GM12878 (cell line): ENCODE measurements at regions not wholly inside any gene's neighbourhood (a gene's known extent, or its start where the extent isn't known, plus 50 kb on each side); places are given as distances from the start of the nearest gene placed in this dataset.

Experiments
- ATAC-seq: fragments of 200-7000 bp; cut with Tn5 transposase; 3 replicates; pipeline ENCODE4 v1.9.1; 2020; ENCODE audit warnings: mild to moderate bottlenecking, moderate library complexity
- BruUV-seq: library from RNA; stranded (reverse); fragments of 400-500 nt; replicated peaks from 2 replicates; lab custom pipeline; 2021; lab: Mats Ljungman, UMichigan
- CTCF ChIA-PET: fragments of 300-600 bp; sonication (Branson Sonifier 250); formaldehyde crosslinking; extraction: SDS; loops from one replicate; lab custom pipeline; 2021; ENCODE audit warnings: inconsistent platforms; lab: Yijun Ruan, JAX
- POLR2A ChIA-PET: fragments of 350-600 bp; formaldehyde crosslinking; extraction: SDS; loops from one replicate; lab custom pipeline; 2021; ENCODE audit warnings: inconsistent platforms; lab: Charles Lee
- RAD21 ChIA-PET: fragments of 300-600 bp; sonication (Branson Sonifier 250); formaldehyde crosslinking; loops from one replicate; lab custom pipeline; 2023; ENCODE audit warnings: antibody characterized with exemption; ENCODE audit not compliant: unreplicated experiment; lab: Charles Lee
- SMC1A ChIA-PET: fragments of 300-600 bp; sonication (Branson Sonifier 250); formaldehyde crosslinking; loops from one replicate; lab custom pipeline; 2023; ENCODE audit not compliant: unreplicated experiment, uncharacterized antibody; lab: Charles Lee
- DNase-seq: peaks from one replicate; pipeline ENCODE4 v3.0.0-alpha.2; 2011; ENCODE audit warnings: low read depth, low spot score
- FAIRE-seq: peaks from 3 replicates; lab custom pipeline; 2011; peaks lifted over from hg19 to GRCh38; lab: Jason Lieb, UNC
- H2AFZ ChIP-seq: 2 replicates; pipeline ENCODE4 v1.6.0; 2011; ENCODE audit warnings: low read depth, low read length, control low read depth; ENCODE audit not compliant: control insufficient read depth
- H3K27ac ChIP-seq: 2 replicates; pipeline ENCODE4 v1.5.1; 2011; ENCODE audit warnings: control low read depth; ENCODE audit not compliant: control insufficient read depth, insufficient read depth
- H3K27me3 ChIP-seq, 2 experiments: replicated peaks in 1 of 2; 2 replicates each; pipeline versions ENCODE4 v1.6.0 to v1.6.1; 2011; ENCODE audit warnings: low read length in 1 of 2; ENCODE audit not compliant: control insufficient read depth in 2 of 2, insufficient read depth in 2 of 2
- H3K36me3 ChIP-seq, 2 experiments: 2 replicates each; pipeline ENCODE4 v1.5.1; 2011; ENCODE audit warnings: low read length in 1 of 2; ENCODE audit not compliant: control insufficient read depth in 2 of 2, insufficient read depth in 2 of 2
- H3K4me1 ChIP-seq: 2 replicates; pipeline ENCODE4 v1.6.1; 2011; ENCODE audit warnings: mild to moderate bottlenecking, low read length, moderate library complexity, mixed read lengths; ENCODE audit not compliant: control insufficient read depth, insufficient read depth
- H3K4me2 ChIP-seq: 2 replicates; pipeline ENCODE4 v1.6.0; 2011; ENCODE audit warnings: control low read depth; ENCODE audit not compliant: control insufficient read depth, insufficient read depth
- H3K4me3 ChIP-seq: fragments of 200-600 bp; sonication (generic); 2 replicates; pipeline ENCODE4 v1.5.1; 2016
- H3K79me2 ChIP-seq: 2 replicates; pipeline ENCODE4 v1.6.0; 2011; ENCODE audit warnings: low read length; ENCODE audit not compliant: control insufficient read depth, insufficient read depth
- H3K9ac ChIP-seq: 2 replicates; pipeline ENCODE4 v1.8.0; 2011; ENCODE audit warnings: low read length, control low read depth, mixed read lengths; ENCODE audit not compliant: control insufficient read depth, insufficient read depth
- H3K9me3 ChIP-seq: replicated peaks from 3 replicates; pipeline ENCODE4 v1.5.1; 2011; ENCODE audit warnings: mild to moderate bottlenecking, low read length; ENCODE audit not compliant: control insufficient read depth, insufficient read depth
- H4K20me1 ChIP-seq: 2 replicates; pipeline ENCODE4 v1.6.0; 2011; ENCODE audit not compliant: control insufficient read depth, insufficient read depth
- ASH2L ChIP-seq: fragments of 300-600, 200-600 bp; sonication (generic); IDR thresholded peaks from 2 replicates; pipeline ENCODE4 v1.6.1; 2017; ENCODE audit warnings: low read depth, mild to moderate bottlenecking, borderline replicate concordance
- BCL3 ChIP-seq: IDR thresholded peaks from 2 replicates; pipeline ENCODE4 v1.6.1; 2011; ENCODE audit warnings: borderline replicate concordance, low read depth, mild to moderate bottlenecking, moderate library complexity, low read length; ENCODE audit not compliant: insufficient read depth, poor library complexity, severe bottlenecking
- EZH2 ChIP-seq: IDR thresholded peaks from 2 replicates; pipeline ENCODE4 v1.6.1; 2012; ENCODE audit warnings: low read depth, mild to moderate bottlenecking, control low read depth, inconsistent platforms, low read length, borderline replicate concordance; ENCODE audit not compliant: control insufficient read depth
- GABPA ChIP-seq: IDR thresholded peaks from 2 replicates; pipeline ENCODE4 v1.6.1; 2014; ENCODE audit warnings: antibody characterized with exemption, low read depth, mild to moderate bottlenecking, inconsistent platforms
- HDAC2 ChIP-seq: fragments of 200-600 bp; sonication (generic); IDR thresholded peaks from 2 replicates; pipeline ENCODE4 v1.6.1; 2017
- MEF2B ChIP-seq: fragments of 450-650 bp; IDR thresholded peaks from 2 replicates; pipeline ENCODE4 v1.6.1; 2018; ENCODE audit warnings: mild to moderate bottlenecking, moderate library complexity; ENCODE audit not compliant: partially characterized antibody, poor library complexity, severe bottlenecking
- MYC ChIP-seq: IDR thresholded peaks from 2 replicates; pipeline ENCODE4 v1.6.1; 2011; ENCODE audit warnings: mild to moderate bottlenecking, low read length, moderate library complexity, inconsistent platforms; ENCODE audit not compliant: insufficient read depth, insufficient replicate concordance, insufficient read length, severe bottlenecking
- NR2F1 ChIP-seq: fragments of 450-650 bp; conservative IDR thresholded peaks from 2 replicates; pipeline ENCODE4 v1.6.1; 2017; ENCODE audit warnings: mild to moderate bottlenecking
- PAX5 ChIP-seq: IDR thresholded peaks from 2 replicates; pipeline ENCODE4 v1.6.1; 2011; ENCODE audit warnings: low read depth, low read length, borderline replicate concordance
- POLR2AphosphoS2 ChIP-seq: IDR thresholded peaks from 2 replicates; pipeline ENCODE4 v1.6.1; 2011; ENCODE audit warnings: low read depth, mild to moderate bottlenecking, low read length, improper control_type of control experiment, moderate library complexity
- RB1 ChIP-seq: fragments of 450-650 bp; formaldehyde crosslinking; IDR thresholded peaks from 2 replicates; pipeline ENCODE4 v1.6.1; 2017; ENCODE audit warnings: mild to moderate bottlenecking, borderline replicate concordance
- RBBP5 ChIP-seq: fragments of 200-600 bp; sonication (generic); conservative IDR thresholded peaks from 2 replicates; pipeline ENCODE4 v1.6.1; 2016
- SPI1 ChIP-seq: IDR thresholded peaks from 2 replicates; pipeline ENCODE4 v1.6.1; 2011; ENCODE audit warnings: low read depth, mild to moderate bottlenecking, low read length, moderate library complexity, borderline replicate concordance; ENCODE audit not compliant: insufficient read depth
- STAT1 ChIP-seq: fragments of 450-650 bp; conservative IDR thresholded peaks from 2 replicates; pipeline ENCODE4 v1.6.1; 2014; ENCODE audit warnings: antibody characterized with exemption, mild to moderate bottlenecking
- WRNIP1 ChIP-seq: IDR thresholded peaks from 2 replicates; pipeline ENCODE4 v1.6.1; 2011; ENCODE audit warnings: low read depth, low read length, improper control_type of control experiment, borderline replicate concordance
- ZNF217 ChIP-seq: fragments of 450-650 bp; IDR thresholded peaks from 2 replicates; pipeline ENCODE4 v1.6.1; 2017; ENCODE audit warnings: antibody characterized with exemption, mild to moderate bottlenecking
- WGBS: methylation state at CpG from one replicate; pipeline ENCODE4 v1.1.6; 2016; ENCODE audit warnings: low lambda C conversion rate; ENCODE audit not compliant: insufficient replicate concordance, insufficient coverage; ENCODE audit errors: missing lambda C conversion rate; 5-methylcytosine and 5-hydroxymethylcytosine counted together
- in situ Hi-C: fragments of 300-500 bp; cut with MboI; formaldehyde crosslinking; loops from 9 replicates; pipeline ENCODE4 v1.14.3; 2018; ENCODE audit warnings: mixed read lengths
- intact Hi-C: fragments of 100-400 bp; cut with micrococcal nuclease; formaldehyde crosslinking; loops from one replicate; pipeline ENCODE4 v1.14.2; 2022; ENCODE audit not compliant: unreplicated experiment
- TF ChIP-seq, protein P1 (sequence below): fragments of 450-650 bp; formaldehyde crosslinking; IDR thresholded peaks from 2 replicates; pipeline ENCODE4 v1.4.0; 2022; ENCODE audit warnings: mild to moderate bottlenecking, moderate library complexity
- TF ChIP-seq, protein P2 (sequence below): fragments of 450-650 bp; IDR thresholded peaks from 2 replicates; pipeline ENCODE4 v1.6.1; 2018; ENCODE audit warnings: mild to moderate bottlenecking, low read depth, moderate library complexity; ENCODE audit not compliant: partially characterized antibody

DNA sequence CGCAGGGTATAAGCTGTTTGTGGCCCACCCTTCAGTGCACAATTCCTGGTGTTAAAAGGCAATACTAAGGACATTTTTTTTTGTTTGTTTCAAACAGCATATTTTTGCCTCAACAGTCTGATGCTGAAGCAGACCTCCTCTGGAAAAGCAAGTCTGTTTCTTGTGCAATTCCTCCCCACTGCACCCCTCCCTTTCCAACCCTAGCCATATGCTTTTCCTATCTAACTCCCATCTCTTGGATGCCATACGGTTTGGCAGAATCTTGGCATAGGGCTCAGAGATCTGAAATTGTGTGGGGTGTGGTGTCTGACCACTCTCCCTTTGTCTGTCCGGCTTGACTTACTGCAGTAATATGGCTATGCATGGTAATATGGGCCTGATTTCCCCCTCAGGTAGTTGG is 161.6 kb downstream of the TMEM38B start:
- Histone ChIP-seq H3K4me2 (no peak overlapping the region), H3K27me3 (no peaks in the 10 kb centered on the region), H4K20me1 (no peaks in the 10 kb centered on the region), H3K36me3 (no peaks in the 10 kb centered on the region), H3K9me3 (no peaks in the 10 kb centered on the region; the same call in 2 of the 3 replicates), H2AFZ (no peak overlapping the region), H3K4me3 (no peak overlapping the region), H3K9ac (no peak overlapping the region), H3K79me2 (no peaks in the 10 kb centered on the region), H3K4me1 (no peaks in the 10 kb centered on the region), H3K27ac (no peak overlapping the region)
- ATAC-seq (no peak), DNase-seq (no peak), FAIRE-seq (no peak)
- intact Hi-C loops (no loop called here), in situ Hi-C loops (no loop called here)
- RAD21 ChIA-PET, result no interaction called here
- POLR2A ChIA-PET, result no interaction called here
- SMC1A ChIA-PET, result interaction anchor here (1.1 kb wide), 1 partner anchor 11 kb away, joined by 3 read pairs; no protein-coding TSS in a partner anchor
- TF ChIP-seq STAT1, result no peak
- TF ChIP-seq EZH2, result no peak
- TF ChIP-seq PAX5, result no peak
- TF ChIP-seq, protein P1, sequence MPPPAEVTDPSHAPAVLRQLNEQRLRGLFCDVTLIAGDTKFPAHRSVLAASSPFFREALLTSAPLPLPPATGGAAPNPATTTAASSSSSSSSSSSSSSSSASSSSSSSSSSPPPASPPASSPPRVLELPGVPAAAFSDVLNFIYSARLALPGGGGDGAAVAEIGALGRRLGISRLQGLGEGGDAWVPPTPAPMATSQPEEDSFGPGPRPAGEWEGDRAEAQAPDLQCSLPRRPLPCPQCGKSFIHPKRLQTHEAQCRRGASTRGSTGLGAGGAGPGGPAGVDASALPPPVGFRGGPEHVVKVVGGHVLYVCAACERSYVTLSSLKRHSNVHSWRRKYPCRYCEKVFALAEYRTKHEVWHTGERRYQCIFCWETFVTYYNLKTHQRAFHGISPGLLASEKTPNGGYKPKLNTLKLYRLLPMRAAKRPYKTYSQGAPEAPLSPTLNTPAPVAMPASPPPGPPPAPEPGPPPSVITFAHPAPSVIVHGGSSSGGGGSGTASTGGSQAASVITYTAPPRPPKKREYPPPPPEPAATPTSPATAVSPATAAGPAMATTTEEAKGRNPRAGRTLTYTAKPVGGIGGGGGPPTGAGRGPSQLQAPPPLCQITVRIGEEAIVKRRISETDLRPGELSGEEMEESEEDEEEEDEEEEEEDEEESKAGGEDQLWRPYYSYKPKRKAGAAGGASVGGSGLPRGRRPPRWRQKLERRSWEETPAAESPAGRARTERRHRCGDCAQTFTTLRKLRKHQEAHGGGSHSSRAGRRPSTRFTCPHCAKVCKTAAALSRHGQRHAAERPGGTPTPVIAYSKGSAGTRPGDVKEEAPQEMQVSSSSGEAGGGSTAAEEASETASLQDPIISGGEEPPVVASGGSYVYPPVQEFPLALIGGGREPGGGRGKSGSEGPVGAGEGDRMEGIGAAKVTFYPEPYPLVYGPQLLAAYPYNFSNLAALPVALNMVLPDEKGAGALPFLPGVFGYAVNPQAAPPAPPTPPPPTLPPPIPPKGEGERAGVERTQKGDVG (CRISPR knock-in tag), result no peak
- TF ChIP-seq NR2F1, result no peak
- no peak for TF ChIP-seq BCL3
- no peak for TF ChIP-seq MEF2B
- TF ChIP-seq MYC, result no peak
- TF ChIP-seq HDAC2, result no peak
- TF ChIP-seq GABPA, result no peak
- TF ChIP-seq SPI1, result no peak
- no peak for TF ChIP-seq POLR2AphosphoS2
- no peak for TF ChIP-seq RB1
- TF ChIP-seq ZNF217, result no peak
- TF ChIP-seq, protein P2, sequence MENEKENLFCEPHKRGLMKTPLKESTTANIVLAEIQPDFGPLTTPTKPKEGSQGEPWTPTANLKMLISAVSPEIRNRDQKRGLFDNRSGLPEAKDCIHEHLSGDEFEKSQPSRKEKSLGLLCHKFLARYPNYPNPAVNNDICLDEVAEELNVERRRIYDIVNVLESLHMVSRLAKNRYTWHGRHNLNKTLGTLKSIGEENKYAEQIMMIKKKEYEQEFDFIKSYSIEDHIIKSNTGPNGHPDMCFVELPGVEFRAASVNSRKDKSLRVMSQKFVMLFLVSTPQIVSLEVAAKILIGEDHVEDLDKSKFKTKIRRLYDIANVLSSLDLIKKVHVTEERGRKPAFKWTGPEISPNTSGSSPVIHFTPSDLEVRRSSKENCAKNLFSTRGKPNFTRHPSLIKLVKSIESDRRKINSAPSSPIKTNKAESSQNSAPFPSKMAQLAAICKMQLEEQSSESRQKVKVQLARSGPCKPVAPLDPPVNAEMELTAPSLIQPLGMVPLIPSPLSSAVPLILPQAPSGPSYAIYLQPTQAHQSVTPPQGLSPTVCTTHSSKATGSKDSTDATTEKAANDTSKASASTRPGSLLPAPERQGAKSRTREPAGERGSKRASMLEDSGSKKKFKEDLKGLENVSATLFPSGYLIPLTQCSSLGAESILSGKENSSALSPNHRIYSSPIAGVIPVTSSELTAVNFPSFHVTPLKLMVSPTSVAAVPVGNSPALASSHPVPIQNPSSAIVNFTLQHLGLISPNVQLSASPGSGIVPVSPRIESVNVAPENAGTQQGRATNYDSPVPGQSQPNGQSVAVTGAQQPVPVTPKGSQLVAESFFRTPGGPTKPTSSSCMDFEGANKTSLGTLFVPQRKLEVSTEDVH, result no peak
- no peak for TF ChIP-seq WRNIP1
- no peak for TF ChIP-seq ASH2L
- TF ChIP-seq RBBP5, result no peak
- CTCF ChIA-PET, result interaction anchor here (2.3 kb wide), 1 partner anchor 14 kb away, joined by 10 read pairs; no protein-coding TSS in a partner anchor
- WGBS, result 34% methylated on average over 3 of the region's 3 CpGs
- no TSS peak for BruUV-seq
